ENCODE measurements at regions not wholly inside any gene's neighbourhood (a gene's known extent, or its start where the extent isn't known, plus 50 kb on each side); places are given as distances from the start of the nearest gene placed in this dataset.

DNA sequence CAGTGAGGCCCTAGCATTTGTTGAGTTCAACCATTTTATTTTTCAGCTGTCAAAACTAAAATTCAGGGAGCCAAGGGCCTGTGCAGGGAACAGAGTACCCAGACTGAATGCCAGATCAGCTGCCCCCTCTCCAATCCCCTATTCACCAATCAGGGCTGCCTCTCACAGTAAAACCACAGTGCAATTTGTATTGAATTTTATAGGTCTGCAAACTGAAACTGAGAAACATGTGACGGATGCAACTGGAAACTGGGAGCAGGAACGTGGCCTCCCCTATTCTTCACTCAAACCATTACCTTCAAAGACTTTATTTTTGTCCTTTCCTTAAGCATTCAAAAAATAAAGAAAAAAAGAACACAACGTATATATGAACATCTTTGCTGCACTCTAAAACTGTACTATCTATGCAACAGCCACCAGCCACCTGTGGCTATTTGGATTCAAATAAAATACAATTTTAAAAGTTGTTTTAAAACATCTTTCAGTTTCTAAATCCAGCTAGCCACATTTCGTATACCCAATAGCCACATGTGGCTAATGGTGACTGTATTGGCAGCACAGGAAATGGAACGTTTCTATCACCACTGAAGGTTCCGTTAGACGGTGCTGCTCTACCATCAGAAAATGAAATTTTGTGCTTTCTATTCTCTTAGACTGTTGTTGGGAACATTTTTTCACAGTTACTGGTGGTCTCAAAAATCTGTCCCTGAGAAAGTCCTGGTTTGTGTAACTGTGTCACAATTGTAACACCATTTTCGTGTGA, 371.3 kb upstream of the FAR2 start:
- no peak overlapping the region for H3K4me3 Mint-ChIP-seq
- H3K36me3 Mint-ChIP-seq (ENCODE audit: low read depth), result no peaks in the 10 kb centered on the region
- no peaks in the 10 kb centered on the region for H3K27me3 Mint-ChIP-seq (ENCODE audit: low read depth)
- no peaks in the 10 kb centered on the region for H3K4me1 Mint-ChIP-seq
- H3K9me3 Mint-ChIP-seq, result no peaks in the 10 kb centered on the region
- H3K27ac Mint-ChIP-seq, result no peak overlapping the region
- TF ChIP-seq, protein P1, sequence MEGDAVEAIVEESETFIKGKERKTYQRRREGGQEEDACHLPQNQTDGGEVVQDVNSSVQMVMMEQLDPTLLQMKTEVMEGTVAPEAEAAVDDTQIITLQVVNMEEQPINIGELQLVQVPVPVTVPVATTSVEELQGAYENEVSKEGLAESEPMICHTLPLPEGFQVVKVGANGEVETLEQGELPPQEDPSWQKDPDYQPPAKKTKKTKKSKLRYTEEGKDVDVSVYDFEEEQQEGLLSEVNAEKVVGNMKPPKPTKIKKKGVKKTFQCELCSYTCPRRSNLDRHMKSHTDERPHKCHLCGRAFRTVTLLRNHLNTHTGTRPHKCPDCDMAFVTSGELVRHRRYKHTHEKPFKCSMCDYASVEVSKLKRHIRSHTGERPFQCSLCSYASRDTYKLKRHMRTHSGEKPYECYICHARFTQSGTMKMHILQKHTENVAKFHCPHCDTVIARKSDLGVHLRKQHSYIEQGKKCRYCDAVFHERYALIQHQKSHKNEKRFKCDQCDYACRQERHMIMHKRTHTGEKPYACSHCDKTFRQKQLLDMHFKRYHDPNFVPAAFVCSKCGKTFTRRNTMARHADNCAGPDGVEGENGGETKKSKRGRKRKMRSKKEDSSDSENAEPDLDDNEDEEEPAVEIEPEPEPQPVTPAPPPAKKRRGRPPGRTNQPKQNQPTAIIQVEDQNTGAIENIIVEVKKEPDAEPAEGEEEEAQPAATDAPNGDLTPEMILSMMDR (IDR thresholded peaks at IDR 0.05; ENCODE audit: unreplicated experiment in 3 of 3), result no peak

DNA sequence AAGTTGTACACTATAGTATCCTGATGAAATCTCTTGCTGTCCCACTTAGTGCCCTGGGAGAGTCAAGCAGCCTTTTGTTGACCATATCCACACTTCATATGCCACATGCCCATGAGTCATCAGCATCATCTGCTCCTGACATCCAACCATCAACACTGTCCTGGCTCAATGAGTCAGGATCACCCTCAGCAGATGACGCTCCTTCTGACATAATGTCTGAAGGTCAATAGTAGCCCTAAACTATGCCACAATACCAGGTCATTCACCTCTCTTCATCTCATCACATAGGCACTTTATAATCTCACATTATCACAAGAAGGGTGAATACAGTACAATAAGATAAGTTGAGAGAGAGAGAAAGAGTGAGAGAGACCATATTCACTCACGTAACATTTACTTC, 369.0 kb upstream of the FAR2 start:
- H3K27me3 Mint-ChIP-seq (ENCODE audit: low read depth), result no peaks in the 10 kb centered on the region

DNA sequence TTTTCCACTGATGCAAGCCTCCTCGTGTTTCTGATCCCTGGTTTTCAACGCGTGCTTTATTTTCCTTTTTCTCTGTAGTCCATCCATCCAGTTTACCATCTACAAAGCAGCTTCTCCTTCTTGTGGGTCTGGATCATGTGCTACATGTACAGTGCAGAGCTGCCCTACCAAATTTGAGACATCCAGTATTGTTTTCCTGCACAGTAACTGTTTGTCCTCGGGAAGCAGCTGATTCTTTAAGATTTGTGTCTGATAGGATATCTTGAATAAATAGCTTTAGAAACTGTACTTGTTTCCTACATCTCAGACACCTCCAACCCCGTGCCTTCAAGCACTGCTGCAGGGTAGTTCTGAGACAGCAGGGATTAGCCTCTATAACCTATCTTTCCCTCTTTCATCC, 368.1 kb upstream of the FAR2 start:
- Mint-ChIP-seq H3K4me1 (no peaks in the 10 kb centered on the region), H3K27me3 (ENCODE audit: low read depth) (no peaks in the 10 kb centered on the region), H3K27ac (no peak overlapping the region), H3K36me3 (ENCODE audit: low read depth) (no peaks in the 10 kb centered on the region), H3K9me3 (no peaks in the 10 kb centered on the region), H3K4me3 (no peak overlapping the region)
- TF ChIP-seq, protein P1 (IDR thresholded peaks at IDR 0.05; ENCODE audit: unreplicated experiment in 3 of 3), result no peak

More for the DNA sequence above, 369.0 kb upstream of the FAR2 start:
- TF ChIP-seq, protein P1 (IDR thresholded peaks at IDR 0.05; ENCODE audit: unreplicated experiment in 3 of 3), result no peak
- H3K4me1 Mint-ChIP-seq, result no peaks in the 10 kb centered on the region
- H3K9me3 Mint-ChIP-seq, result no peaks in the 10 kb centered on the region
- no peak overlapping the region for H3K27ac Mint-ChIP-seq
- no peak overlapping the region for H3K4me3 Mint-ChIP-seq
- H3K36me3 Mint-ChIP-seq (ENCODE audit: low read depth), result no peaks in the 10 kb centered on the region

DNA sequence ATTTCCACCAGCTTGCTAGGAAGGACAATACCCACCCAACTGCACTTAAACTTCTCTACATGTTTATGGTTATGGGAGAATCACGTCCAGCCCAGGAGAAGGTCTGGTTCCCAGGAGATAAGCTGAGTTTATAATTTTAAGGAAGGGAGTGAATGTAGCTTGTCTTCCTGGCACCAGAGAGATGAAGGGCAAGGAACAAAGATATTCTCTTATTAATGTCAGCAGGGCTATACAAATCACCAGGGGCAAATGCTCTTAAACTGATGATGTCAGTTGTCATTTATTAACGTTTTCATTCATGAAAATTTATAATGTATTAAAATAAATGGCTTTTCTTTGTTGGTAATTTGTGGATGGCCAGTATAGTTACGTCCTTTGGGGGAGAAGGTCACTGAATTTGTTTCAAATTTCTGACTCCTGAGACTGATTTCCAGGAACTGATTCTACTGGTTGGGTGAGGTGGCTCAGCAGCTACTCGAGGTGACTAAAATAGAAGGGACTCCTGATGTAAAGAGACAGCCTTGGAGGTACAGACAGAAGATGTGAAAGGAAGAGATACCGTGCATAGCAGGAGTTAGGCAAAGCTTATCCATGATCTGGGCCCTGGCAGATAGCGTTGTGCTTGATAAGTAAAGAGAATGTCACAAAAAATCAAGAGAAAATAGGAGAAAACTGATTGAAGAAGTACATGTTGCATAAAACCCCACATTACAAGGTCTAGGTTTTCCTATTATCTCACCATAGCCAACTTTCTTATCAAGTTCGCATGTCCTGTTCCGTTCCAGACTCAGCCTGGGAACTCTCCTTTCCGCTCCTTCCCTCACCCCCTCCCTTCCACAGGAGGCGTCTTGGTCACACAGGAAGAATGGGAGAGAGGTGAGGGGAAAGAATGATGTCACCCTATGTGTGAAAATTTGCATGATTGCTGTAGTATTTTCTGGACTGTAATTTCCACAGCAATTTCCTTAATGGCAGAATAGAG, 367.1 kb upstream of the FAR2 start:
- Mint-ChIP-seq H3K27me3 (ENCODE audit: low read depth) (no peaks in the 10 kb centered on the region), H3K4me1 (no peaks in the 10 kb centered on the region), H3K36me3 (ENCODE audit: low read depth) (no peaks in the 10 kb centered on the region), H3K4me3 (no peak overlapping the region), H3K27ac (no peak overlapping the region), H3K9me3 (no peaks in the 10 kb centered on the region)
- TF ChIP-seq, protein P1 (IDR thresholded peaks at IDR 0.05; ENCODE audit: unreplicated experiment in 3 of 3), result no peak

DNA sequence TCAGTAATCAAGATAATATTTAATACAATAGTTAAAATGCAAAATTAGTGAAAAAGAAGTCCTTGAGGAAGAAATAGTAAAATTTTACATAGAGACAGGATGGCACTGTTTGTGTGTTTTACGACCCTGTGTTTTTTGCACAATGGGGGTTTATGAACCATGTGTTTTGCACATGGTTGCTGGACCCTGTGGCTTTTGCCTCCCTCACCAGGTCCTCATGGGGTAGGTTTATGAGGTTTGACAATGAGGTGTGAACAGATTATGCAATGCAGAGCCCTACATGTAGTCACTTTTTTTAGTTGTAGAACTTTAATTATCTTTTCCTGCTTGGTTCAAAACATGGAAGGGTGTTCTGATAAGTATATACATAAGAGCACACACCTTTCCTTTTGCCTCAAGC, 366.3 kb upstream of the FAR2 start:
- TF ChIP-seq, protein P1 (IDR thresholded peaks at IDR 0.05; ENCODE audit: unreplicated experiment in 3 of 3), result no peak
- Mint-ChIP-seq H3K27ac (no peak overlapping the region), H3K4me1 (no peaks in the 10 kb centered on the region), H3K27me3 (ENCODE audit: low read depth) (no peaks in the 10 kb centered on the region), H3K36me3 (ENCODE audit: low read depth) (no peaks in the 10 kb centered on the region), H3K9me3 (no peaks in the 10 kb centered on the region), H3K4me3 (no peak overlapping the region)

All from nephron (organoid).